Islet precursor cell (in vitro differentiated cells): ENCODE measurements at regions not wholly inside any gene's neighbourhood (a gene's known extent, or its start where the extent isn't known, plus 50 kb on each side); places are given as distances from the start of the nearest gene placed in this dataset.

ENCODE experiments used
- DNase-seq: peaks from one replicate; pipeline ENCODE4 v3.0.0-alpha.2; 2018

DNA sequence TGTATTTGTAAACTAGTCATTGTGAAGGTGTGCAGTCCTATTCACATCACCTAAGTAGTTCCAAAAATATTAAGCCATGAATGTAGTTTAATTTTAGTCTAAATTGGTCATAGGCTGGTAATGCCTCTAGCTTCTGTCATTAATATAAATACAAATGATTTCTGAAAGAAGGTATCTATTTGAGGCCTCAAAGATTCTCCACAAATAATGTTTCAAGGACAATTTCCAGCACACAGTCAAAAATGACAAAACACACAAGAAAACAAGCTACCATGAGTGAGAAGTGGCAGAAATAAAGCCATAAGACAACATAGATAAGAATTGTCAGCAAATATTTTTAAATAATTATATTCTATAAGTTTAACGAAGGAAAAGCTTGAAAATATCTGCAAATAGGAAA is 66.7 kb upstream of the PDK4 start:
- DNase-seq = no peak

DNA sequence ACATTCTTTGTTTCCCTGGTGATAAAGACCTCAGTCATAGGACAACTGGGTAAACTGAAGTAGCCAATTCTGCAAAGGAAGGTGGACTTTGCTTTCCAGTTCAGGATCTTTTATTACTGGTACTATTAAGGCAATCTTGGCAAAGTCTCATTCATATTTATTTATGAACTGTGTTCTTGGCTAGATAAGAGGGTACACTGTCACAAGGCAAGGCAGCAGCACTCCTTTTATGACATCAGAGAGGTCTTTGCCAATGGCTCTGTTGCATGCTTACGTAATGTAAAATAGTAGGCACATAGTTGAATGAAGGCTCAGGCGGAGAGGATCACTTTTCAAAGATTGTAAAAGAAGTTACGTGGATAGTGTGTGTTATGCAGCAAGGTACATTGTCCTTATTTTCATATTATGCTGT is 63.7 kb upstream of the PDK4 start:
- no peak for DNase-seq

- no peak for DNase-seq
Observed at GRCh38 chr7:95658676-95659075, 62.4 kb upstream of the PDK4 start.

DNA sequence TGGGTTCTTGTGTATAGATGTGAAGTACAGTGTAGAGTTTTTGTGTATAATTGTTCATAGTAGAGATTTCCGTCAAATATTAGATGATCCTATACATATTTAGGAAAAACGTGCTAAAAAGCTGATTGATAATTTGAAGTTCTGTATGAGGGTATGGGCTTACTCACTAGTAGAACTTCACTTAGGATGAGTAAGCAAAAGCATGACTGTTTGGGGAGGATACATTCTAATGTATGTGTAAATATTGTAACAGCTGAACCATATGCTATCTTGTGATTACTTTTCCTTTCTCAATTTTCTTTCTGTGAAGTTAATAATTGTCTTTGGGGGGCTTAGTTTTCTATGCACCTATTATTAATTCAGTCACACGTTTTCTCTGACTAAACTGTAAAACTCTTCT is 53.2 kb upstream of the PDK4 start:
- DNase-seq = no peak

DNA sequence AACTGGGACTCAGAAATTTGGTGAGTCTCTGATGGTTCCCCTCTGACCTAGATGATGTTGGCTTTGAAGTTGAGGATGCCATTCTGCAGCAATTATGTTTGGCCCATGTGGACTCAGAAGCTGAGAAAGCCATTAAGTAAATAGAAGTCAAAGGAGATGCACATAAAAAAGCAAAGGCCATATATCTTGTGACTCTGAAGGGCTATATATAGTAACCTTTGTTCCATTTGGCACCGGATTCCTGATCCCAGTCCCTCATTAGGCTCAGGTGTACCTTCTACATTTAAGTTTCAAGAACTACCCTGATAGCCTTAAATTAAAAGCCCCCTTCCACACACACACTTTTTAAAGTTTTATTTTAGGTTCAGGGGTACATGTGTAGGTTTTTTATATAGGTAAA is 50.0 kb upstream of the PDK4 start:
- DNase-seq = no peak
